Activated T-cell treated with anti-CD3 and anti-CD28 coated beads, Interleukin-2, amount 50 U/mL, for 1 hour (primary cell): ENCODE measurements at regions not wholly inside any gene's neighbourhood (a gene's known extent, or its start where the extent isn't known, plus 50 kb on each side); places are given as distances from the start of the nearest gene placed in this dataset.

ENCODE experiments used
- DNase-seq: peaks from one replicate; pipeline ENCODE4 v3.0.0-alpha.2; 2020

DNA sequence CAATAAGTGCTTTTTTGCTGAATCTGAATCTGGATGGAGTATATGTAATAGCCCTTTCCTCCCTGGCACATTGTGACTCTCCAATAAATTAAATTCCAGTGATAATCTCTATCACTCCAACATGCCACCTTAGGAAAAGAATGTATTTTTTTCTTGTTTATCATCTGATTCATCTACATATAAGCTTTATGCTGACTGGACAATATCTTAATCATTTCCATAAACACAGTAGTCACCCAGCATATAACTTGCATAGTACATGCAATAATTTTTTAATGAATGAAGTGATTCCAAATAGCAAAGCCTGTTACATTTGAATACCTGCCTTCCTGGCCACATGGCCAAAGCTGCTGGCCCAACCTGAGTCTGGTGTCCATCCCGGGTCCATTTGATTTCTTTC, 477.6 kb upstream of the USP24 start:
- no peak for DNase-seq

DNA sequence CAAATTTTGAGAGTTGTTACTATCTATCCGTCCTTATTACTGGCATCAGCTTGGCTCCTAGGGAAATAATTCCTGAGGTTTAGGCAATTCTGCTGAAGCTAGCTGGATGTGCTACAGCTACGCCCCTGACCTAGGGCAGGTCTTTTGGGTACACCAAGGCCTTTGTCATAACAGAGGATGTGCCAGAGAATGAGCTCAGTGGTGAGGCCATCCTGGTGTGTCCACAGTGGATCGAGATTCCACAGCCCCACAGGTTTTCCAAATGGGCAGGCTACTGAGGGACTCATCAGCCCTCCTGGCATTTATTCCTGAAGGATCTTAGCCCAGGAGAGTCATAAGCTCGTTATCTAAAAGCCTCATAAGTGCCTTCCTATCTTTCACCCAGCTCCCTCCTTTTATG, 475.2 kb upstream of the USP24 start:
- DNase-seq: no peak

DNA sequence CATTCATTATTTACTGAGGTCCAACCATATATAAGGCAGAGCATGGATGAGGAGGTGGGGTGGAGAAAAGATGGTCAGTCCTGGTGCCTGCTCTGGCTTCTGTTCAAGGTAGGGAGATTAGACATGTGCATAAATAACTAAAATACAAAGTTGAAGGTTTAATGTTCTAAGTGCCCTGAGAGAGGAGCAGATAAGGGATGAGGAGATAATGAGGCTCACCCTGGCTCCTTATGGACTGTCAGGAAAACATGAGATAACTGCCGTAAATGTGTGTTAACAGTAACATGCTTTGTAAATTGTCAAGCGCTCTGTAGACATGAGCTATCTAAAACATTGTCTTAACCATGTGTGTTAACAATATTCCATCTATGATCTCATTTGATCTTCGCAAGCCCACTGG, 474.6 kb upstream of the USP24 start:
- DNase-seq: no peak

DNA sequence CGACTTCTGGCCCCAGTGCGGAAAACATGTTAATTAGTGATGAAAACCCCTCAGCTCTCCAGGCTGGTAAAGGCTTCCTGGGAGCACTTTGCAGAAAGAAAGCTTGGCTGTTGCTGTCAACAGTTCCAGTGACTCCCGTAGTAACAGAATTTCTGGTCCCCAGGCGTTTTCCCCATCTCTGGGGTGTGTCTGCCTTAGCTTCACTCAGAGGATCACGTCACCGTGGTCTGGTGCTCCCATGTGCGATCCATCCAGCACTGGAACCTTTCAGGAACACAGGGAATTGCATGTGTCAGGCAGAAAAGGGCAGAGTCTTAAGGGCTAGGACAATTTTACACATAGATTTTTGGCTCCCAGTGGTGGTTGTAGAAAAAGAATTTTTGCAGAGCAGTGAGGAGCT, 470.4 kb upstream of the USP24 start:
- DNase-seq: no peak

DNA sequence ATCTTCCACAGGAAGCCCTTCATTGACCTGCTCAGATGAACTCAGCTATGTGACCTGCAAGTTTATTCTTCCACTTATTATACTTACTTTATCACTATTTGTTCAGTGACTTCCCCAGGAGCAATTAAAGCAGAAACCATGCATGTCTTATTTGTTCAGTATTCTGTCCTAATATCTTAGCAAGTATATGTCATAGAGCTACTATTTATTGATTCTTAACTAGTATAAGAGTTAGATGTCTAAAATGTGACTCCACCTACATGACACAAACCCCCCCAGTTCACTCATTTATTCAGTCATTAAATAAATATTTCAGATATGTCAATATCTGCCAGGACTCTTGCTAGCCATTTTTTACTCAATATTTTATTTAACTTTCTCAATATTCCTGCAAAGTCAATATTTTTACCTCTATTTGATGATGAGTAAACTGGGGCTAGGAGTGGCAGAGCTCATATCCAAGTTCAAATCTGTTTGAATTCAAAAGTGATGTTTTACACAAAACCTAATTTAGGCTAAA, 469.0 kb upstream of the USP24 start:
- DNase-seq: no peak

DNA sequence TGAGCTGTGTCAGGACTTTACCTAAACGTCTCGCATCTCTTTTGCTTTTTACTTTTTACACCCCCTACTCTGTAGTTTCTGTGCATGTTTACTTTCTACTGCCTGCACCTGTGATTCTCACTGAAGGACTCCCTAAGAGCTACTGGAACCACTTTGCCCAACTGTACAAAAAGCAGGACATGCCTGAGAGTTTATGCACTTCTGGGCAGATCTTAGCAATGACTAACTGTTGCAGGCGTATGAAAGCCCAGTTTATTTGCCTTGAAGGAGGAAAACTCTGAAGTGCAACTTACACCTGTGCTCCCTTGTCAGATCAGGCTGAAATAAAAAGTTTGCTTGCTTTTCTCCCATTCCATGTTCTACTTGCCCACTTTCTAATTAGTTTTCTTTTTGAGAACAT, 467.0 kb upstream of the USP24 start:
- DNase-seq: no peak

DNA sequence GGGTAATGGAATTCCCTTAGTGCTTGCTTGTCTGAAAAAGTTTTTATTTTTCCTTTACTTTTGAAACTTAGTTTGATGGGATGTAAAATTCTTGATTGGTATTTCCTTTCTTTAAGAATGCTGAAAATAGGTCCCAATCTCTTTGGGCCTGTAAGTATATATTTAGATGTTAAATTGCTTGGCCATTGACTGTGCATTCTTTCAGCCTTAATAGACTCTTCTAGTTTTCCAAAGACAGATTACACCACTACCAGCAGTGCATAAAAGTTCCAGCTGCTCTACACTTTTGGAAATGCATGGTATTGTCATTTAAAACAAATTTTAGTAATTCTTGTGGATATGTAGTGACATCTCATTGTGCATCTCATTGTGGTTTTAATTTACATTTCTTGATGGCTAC, 464.8 kb upstream of the USP24 start:
- DNase-seq: no peak

DNA sequence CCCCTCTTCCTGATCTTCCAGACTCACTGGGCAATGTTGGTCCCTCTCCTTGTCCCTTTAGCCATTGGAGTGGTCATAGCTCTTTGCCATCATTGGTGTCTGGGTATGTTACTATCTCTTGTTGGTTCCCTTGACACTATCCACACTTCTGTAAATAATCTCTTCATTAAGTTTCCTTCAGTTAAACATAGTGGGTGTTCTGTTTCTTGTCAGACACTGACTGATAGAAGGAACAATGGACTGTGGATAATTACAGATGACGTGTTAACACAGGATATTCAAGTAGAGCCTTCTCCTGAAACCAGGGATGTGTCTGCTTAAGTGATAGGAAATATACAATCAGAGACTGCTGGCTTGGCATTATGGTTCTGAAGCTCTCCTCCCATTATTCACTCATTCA, 458.3 kb upstream of the USP24 start:
- DNase-seq: no peak

DNA sequence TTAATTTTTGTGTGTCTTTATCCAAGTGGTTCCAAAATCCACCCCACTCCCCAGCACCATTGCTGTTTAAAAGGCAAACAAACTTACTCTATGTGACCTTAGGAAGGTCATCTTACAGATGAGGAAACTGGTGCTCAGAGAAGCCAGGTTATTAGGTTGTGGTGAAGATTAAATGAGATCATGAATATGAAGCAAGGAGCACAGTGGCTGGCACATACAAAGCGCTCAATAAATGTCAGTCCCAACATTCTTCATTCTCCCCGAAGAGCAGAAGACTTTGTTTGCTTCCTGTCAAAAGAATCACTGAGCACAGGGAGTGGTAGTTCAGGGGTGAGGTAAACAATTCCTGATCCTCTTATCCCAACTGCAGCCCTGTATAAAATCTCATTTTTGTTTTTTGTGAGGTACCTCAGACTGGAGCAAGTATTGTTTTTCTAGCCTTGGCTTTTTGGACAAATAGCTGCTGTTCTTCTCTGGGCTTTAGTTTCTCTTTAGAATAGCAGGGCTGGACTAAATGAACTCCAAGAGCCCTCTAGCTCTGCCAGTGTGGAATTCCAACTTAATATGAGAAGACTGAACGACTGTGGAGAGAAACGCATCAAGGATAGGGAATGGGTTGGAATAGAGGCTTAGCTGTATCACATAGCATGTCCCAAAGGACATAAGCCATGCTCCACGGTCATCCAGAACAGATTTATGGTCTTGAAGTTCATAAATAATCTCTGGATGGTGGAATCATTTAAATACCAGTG, 455.3 kb upstream of the USP24 start:
- DNase-seq: no peak

DNA sequence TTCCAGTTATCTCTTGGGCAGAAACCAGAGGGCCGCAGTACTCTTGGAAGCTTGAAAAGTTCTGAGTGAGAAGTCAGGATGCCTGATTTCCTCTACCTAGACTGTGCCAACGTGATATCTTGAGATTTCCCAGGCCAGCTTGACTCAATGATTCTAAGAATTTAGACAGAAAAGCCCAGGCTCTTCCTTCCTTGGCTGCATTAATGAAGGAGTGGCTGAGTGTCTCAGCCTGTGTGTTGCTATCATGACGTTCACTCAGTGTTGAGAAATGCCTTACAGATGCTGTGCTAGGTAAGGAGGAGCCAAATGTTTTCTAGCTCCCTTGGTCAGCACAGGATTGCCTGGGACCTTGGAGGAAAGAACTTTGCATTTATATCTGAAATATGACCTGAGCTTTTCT, 454.1 kb upstream of the USP24 start:
- no peak for DNase-seq

DNA sequence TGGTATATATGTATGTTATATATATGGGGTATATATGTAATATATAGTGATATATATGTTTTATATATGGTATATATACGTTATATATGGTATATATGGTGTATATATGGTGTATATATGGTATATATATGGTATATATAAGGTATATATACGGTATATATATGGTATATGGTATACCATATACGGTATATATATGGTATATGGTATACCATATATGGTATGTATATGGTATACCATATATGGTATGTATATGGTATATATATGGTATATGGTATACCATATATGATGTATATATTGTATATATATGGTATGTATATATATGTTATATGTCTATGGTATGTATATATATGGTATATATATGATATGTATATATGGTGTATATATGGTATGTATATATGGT, 447.7 kb upstream of the USP24 start:
- no peak for DNase-seq

DNA sequence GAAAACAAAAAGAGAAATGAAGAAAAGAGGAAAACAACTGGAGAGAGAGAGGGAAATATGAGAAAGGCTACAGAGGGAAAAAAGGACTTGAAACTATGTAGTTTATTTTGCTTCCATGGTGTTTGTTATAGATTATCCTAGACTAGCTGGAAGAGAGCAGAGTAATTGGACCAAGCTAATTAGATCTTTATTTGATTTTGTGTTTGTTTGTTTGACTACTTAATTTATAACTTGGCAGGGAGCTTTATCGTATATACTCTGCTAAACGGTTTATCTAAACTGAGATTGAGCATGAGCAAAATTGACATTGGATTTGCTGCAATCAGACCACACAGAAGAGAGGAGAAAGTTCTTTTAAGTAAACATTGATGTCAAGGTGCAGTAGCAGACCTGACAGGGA, 443.8 kb upstream of the USP24 start:
- DNase-seq: no peak

DNA sequence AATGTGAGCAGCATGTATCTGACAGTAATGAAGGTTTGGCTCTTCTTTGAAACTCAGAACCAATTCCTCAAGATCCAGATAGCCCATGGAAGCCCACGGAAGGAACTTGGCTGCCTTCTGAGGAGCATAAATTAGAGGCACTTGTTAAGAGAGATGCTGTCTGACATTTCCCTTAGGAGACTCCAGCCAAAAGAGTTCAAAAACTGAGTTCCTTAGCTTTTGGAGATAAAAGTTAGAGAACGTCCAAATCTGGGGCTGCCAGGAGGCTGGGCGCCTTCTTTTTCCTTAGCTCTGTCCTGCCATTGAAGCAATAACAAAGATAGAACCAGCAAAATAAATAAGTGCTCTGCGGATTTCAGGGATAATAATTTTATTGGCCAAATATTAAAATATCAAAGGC, 439.6 kb upstream of the USP24 start:
- DNase-seq: no peak

DNA sequence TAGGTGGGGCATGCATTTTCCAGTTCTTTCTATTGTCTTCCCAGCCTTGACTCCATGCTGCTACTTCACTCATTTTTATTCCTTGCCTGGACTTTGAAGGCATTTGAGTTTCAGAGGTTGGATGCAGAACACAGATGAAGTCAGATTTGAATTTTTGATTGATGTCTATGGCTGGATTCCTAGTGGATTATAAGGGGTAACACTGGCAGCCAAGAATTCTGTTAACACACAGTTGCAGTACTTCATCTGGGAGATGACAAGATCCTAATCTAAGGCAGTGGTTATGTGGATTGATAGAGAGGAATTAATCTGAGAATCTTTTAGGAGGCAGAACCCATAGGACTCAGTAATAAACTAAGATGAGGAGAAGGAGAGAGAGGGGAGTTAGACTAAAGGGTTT, 439.0 kb upstream of the USP24 start:
- DNase-seq: no peak

DNA sequence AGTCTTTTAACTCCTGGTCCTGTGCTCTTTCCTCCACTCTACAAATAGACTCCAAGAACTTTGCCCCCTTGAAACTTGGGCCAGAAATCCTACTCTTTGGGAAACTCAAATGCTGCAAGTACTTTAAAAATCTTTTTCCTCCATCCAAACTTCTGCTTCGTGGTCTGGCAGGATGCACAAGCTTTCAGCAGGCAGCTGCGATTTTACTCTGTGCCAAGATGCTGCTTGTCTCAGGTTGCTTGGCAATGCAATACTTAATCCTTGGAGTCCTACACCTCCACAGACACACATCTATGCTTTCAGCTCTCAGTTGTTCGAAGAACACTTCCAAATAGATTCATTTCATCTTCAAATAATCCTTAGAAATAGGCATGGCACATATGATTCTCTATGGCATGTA, 435.3 kb upstream of the USP24 start:
- no peak for DNase-seq

DNA sequence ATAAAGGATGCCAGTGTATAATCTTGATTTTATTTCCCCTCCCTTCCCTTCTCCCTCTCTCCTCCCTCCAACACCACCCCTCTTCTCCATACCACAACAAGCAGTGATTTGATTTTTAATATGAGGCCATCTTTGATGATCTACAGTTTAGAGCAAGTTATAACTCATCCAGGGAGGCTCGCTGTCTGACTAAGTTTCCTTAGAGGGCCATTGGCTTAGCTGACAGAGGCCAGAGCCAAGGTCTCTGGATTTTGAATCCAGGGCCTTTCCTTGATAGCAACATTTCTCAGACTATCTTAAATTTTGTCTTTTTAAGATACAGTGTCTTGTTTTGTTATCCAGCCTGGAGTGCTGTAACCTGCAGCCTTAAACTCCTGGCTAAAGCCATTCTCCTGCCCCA, 431.0 kb upstream of the USP24 start:
- DNase-seq: no peak

DNA sequence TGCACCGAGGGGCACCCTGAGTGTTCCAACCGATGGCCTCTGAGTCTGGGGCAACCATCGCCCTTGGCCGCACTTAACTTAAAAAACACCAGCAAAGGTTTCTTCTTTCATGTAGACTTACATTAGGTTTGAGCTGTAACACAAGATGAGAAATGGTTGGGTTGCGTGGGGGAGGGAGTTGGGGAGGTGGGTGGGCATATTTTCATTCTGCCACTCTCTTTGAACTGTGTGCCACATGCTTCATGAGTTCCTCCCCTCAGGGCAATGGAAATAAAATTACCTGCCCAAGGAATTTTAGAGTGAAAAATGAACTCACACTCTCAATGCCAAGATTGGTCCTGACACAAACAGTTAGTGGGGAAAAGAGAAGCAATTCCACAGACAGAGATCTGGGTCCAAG, 430.1 kb upstream of the USP24 start:
- DNase-seq: no peak

DNA sequence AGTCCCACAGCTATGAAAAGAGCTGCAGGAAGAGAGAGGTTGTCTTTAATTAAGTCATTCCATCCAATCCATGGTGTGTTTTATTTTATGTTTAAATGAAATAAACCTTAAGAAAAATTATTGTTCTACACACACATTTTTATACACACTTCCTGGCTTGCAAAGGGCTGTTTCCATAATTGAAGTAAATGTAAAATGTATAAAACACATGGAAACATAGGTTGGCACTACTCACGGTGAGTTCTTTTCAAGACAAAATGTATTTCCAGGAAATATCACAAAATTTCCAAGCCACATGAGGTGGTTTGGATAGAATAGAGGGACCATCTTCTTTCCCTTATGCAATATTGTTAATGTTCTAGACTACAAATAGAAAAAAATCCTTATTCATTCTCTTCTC, 426.8 kb upstream of the USP24 start:
- DNase-seq: no peak

DNA sequence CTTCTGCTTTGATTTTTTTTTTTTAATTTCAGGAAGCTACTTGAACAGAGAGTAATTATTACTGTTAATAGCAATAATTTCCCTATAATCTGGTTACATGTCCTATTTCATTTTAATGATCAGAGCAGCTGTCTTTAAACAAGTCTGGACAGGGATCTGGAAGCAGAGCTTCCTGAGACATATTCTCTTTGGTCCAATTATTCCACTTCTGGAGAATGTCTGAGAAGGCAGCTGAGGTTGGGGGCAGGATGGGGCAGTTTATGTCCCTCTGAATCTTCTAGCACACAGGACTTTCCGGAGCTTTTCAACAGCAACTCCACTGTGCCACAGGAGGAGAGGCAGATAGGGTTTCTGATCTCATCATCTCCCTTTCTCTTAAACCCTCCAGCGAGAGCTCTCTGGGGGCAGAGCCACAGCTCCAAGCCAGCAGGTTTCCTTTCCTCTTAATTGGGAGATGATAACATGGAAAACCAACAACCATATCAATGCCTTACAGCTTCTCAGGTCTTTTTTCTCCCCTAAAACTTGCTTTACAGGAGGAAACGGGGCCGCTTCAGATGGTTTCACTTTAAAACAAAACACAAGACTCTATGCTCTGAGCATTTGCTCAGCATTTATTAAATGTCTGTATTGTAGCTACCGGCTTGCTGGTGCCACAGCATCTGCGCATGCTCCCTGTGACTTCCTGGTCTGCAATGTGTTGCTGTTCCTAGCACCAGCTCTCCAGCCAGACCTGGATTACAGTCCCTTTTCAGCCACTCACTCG, 425.7 kb upstream of the USP24 start:
- no peak for DNase-seq

DNA sequence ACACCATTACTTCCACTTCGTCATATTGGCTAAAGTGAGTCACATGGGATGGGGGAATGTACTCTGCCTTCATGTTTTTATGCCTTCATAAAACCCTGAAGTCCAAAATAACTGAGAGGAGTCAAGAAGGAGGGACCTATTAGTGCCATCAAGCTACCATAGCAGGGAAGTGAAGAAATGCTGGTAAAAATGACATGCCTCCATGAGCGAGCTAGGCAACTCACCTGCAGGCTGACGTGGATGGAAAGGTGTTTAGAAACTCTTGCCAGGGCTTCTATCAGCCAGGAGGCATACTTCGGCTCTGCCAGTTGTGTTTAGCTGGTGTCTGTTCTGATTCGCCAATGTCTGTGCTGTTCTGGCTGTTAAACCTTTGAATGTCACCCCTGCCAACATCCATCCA, 424.4 kb upstream of the USP24 start:
- DNase-seq: no peak

DNA sequence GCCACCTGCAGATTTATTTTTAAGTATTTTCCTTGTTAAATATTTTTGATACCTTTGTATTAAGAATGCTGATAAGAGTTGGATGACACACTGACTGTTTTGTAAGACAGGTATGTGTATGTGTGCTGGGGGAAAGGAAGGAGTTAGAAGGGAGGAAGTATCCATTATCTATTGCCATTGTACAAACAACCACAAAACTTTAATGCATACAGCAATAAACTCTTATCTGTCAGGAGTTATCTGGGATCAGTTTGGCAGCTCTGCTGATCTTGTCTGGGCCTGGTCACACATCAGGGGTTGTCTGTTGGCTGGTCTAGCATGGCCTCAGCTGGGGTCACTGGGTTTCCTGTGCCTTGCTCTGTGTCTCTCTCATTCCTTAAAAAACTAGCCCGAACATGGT, 423.9 kb upstream of the USP24 start:
- no peak for DNase-seq

DNA sequence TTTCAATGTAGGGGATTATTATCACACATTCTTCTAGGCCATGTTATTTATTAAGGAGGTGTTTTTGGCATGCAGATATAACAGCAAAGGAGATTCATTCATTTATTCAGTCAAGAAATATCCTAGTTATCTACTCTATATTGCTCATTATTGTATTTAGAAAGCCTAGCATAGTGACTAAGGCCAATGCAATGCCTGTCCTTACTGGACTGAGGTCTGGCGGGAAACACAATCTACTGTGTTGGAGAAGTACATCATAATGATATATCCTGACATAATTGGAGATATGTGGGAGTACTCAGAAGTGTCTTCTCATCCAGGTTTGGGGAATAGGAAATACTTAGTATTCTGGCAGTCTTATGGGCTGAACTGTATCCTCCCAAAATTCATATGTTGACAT, 421.5 kb upstream of the USP24 start:
- DNase-seq: no peak

DNA sequence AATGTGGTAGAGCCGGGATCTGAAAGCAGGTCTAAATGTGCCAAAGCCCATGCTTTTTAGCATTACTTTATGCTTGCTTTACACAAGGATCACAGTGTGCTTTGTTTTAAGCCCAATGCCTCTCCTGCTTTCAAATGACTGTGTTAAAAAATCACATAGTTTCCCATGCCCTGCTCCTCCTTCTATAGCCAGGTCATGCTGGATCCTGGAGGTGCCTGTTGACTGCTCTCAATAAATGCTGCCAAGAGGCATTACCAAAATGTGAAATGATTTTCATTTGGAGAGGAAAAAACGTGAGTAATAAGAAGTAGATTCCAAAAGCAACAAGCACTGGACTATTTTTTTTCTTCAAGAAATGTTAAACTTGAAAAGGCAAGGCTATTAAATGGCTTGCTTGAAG, 420.7 kb upstream of the USP24 start:
- DNase-seq: no peak

DNA sequence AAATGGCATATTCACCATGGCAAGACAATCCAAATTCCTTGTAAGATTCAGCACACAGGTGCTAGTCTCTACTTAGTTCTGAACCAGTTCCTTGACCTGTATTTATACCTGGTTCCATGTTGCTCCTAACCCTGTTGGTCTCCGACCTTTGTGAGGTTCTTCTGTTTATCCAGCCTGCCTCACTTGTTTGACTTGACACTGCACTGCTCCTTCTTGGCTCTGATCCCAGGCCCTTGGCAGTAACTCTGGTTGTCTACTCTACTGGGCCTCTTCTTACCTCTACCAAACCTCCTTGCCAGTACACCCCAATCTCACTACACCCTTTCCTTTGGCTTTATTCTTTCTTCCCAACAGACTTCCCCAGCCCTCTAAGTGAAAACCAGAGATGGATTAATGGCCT, 419.4 kb upstream of the USP24 start:
- DNase-seq: no peak

DNA sequence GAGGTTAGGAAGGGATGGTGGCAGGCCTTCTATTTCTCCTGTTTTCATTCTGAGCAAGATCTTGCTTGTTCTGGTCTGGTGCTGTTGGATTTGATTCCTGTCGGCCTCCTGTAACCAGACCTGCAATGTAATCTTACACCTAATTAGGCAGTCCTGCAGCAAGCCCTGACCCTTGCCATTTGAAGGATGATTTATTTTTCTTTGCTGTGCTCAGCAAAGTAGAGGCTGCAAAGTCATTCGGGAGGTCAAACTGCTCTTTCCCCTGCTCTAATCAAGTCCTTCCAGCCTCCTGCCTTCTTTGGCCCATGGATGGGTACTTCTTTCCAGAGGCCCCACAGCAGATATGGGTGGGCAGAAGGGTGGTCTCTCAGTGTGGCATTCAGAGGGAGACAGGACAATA, 417.7 kb upstream of the USP24 start:
- no peak for DNase-seq
